Hematopoietic multipotent progenitor cell treated with erythropoietin and hydrocortisone succinate and interleukin-3 and kit ligand, for 8 days (in vitro differentiated cells): ENCODE measurements at regions not wholly inside any gene's neighbourhood (a gene's known extent, or its start where the extent isn't known, plus 50 kb on each side); places are given as distances from the start of the nearest gene placed in this dataset.
"Not testable (repeated sequence)": the region's sequence is repeated elsewhere in the genome, so short reads cannot be mapped to it uniquely, and the experiment has no call there.

Experiments used
- DNase-seq: peaks from one replicate; pipeline ENCODE4 v3.0.0-alpha.2; 2015

DNA sequence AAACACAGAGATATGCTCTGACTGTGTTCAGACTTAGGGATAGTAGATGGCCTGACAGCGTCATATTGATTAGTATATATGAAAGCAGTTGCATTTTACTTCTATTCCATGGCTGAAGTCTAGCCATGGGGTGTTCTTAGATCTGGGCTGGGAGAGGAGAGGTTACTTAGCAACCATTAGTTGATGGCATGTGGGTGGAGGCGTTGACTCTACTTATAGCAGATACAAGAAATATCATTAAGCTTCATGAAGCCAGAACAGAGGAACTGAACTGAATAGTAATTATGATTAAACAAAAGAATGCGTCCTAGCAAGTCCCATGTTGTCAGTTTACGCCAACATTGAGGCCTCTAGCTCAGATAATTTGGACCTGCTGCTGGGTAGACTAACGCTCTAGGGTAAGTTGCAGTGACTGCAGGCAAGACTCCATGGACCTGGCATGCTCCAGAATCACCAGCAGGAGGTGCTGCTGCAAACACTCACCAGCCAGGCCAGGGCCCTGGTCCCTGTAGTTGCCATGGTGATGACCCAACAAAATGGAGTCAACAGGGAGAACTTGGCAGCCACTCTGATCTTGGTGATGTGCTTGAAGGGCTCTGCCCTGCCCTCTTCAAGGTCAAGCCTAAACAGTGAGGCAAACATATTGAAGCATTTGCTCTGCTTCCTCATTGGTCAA is 477.3 kb downstream of the PREX1 start:
- peak; percentile 8 for DNase-seq

DNA sequence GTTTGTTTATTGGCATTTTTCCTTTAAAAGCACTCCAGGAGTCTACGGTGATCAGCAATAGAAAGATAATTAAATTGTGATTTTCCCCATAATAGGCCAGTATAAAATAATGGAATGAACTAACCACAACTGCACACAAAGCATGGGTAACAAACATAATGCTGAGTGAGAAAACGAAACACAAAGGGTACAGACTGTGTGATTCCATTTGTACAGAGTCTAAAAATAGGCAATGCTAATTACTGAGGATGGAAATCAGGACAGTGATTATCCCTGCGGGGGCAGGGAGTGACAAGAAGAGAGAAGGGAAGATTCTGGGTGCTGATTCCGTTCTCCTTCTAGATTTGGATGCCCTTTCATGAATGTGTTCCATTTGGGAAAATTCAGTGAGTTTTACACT is 478.1 kb downstream of the PREX1 start:
- DNase-seq: no peak

DNA sequence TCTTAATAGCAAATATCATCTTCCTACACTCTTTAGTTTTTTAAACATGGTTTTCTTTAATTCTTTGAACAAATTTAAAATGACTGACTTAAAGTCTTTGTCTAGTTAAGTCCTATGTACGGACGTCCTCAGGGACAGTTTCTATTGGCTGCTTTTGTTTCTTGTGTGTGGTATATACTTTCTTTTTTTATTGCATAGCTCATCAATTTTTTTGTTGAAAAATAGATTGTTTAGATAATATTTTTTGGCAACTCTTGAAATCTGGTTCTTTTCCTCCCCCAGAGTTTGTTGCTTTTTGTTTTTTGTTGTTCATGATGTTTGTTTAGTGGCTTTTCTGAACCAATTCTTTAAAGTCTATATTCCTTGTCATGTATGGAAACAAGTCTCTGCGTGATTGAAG is 479.8 kb downstream of the PREX1 start:
- DNase-seq: no peak

DNA sequence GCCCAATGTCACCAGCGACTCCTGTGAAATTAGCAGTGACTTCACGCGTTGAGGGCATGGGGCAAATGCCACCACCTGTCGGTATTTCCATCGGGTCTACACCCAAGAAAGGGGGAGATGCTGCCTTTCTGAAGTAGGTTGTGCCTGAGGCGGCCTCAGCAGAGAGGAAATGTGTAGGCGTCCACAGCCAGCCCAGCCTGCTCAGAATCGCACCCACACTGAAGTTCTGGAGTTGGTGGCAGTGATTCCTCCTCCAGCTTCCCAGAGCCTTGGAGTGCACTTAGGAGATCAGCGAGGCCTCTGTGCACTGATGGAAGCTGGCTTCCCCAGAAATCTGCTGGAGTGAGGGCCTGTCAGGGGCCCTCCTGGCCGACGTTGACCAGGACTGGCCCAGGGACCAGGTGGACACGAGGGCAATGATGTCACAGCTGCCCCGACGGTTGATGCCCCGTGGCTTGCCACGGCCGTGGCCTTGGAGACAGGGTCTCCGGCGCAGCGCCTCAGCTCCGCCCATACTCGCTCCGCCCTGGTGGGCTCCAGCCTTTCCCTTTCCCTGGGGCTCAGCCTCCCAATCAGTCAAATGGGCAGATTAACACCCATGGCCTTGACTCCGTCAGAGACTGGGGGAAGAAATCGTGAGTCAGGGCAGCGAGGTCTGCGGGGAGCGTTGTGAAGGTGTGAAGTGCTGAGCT is 484.8 kb downstream of the PREX1 start:
- DNase-seq: no peak

DNA sequence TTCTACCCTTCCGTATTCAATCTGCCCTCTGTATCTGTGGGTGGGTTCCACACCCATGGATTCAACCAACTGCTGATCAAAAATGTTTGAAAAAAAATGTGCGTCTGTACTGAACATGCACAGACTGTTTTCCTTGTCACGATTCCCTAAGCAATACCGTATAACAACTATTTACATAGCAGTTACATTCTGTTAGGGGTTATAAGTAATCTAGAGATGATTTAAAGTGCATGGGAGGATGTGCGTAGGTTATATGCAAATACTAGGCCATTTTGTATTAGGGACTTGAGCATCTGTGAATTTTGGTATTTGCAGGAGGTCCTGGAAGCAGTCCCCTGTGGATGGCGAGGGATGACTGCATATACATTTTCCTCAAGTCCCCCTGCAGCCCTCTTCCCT is 486.9 kb downstream of the PREX1 start:
- no peak for DNase-seq

DNA sequence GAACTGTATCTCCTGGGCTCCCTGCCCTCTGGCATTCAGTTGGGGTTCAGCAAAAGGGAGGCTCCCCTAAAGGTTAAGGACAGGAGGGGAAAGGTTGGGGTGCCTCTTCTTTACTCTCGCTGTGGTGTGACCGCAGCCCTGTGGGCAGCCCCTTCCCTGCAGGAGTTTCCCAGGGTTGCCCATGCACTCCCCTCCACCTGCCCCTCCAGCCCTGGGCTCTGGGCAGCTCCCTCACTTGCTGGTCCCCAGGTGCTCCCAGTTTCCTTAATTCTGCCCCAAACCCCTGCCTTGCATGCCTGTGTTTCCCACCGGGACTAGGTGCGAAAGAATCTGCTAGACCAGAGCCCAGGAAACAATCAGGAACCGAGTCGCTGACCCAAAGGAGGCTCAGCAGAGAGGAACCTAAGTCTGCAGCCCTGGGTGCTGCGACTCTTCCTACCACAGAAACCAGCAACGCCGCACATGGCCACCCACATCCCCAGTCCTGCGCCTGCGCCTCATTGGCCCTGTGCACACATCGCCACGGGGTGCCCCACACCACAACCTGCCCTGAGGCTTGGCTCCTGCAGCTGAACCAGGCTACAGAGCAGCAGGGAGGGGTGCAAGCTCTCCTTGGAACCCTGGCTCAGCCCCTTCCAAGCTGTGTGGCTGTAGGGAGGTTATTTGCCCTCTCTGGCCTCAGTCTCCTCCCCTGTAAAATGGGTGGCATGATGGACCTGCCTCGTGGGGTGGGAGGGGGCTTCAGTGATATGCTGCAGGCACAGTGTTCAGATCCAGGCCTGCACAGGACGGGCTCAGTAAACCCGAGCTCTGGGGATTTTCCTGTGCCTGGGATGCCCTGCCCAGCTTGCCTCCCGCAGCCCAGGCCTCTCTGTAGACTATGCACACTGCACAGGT is 487.6 kb downstream of the PREX1 start:
- no peak for DNase-seq

DNA sequence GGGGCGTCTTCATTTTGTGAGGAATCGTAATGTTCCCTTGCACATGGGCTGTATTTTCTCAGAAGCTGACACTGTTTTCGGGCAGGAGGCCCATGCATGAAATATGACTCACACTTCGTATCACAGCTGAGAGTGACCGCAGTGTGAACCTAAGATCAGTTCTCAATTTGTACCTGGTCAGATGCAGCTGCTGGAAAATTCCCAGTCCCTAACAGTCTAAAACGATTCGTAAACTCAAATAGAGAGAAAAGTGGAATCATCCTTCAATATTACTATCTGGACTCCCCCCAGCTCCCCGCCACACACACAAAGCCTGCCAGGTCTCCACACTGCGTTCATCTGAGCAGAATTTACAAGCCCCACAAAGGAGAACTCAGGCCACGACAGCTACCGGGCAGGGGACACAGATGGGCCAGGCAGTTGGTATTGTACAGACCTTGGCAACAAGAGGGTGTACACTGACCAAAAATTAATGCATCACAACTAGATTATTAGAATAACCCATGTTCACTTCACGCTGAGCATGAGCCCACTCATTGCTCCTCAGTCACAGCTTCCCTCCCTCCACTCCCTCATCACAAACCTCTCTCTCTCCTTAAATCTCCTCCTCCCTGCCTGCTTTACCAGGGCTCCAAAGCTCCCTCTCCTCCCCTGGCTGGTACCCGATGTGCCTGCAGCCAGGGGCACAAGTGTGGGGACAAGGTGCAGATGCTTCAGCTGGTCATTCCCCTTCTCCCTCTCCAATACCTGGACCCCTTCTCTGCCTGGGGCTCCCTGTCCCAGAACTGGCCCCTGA is 488.4 kb downstream of the PREX1 start:
- no peak for DNase-seq

DNA sequence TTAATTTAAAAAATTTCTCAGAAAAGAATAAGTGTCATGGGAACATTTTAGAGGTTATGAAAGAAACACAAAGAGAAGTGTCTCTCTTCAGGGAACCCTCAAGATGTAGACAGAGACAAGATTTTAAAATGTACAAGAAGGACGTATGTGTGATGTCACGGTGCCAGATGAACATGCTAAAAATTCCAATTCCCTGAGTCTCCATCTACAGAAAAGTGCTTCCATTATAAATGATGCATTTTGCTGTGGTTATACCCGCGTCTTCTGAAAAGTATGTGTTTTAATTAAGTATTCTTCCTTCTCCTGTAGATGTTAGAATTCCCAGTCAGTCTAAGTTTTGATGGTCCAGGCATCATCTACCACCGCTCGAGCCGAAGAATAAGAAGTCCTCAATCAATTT is 489.1 kb downstream of the PREX1 start:
- DNase-seq: no peak

DNA sequence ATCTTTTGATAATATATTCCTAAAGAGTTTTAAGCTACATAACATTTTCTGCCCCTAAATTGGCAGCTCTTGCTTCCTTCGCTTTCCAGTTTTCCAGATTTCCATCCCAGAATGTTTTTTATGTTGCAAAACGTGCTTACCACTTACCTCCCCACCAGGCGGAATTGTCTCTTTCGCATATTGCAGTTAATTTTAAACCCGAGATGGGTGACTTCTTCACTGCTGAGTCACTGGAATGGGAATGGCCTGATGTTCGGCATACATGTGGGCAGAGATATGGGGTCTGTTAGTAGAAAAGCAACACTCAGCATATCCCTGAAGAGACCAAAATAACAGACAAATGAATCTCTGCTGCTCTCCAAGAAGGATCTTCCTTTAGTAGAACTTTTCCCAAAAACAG is 491.2 kb downstream of the PREX1 start:
- DNase-seq: no peak

DNA sequence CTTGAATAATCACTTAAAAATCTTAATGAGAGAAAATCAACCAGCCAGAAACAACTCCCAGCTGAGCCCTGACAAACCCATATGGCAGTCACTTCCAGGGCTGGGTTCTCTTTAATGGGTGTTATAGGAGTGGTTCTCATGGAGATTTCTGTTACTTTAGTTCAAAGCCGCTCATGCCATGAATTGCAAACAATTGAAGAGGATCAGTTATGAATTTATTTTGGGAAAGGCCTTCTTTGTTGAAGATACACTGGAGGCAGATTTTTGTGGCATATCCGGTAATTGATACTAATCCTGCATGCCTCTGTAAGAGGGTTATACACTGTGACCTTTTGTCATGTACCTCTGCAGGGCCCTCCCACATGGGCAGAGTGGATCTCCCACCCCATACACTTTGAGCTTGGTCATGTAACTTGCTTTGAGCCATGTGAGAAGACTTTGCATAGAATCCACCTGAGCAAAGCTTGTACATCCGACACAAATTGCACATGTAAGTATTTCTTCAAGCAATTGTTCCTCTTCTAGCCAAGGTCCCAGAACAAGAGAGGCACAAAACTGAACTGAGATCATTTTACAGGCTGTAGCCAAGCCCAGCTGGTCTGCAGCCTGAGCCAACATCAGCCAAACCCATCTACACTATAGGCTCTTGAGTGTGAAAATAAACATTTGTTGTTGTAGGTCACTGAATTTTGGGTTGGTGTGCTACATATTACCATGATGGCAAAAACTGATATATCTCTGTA is 492.3 kb downstream of the PREX1 start:
- no peak for DNase-seq

DNA sequence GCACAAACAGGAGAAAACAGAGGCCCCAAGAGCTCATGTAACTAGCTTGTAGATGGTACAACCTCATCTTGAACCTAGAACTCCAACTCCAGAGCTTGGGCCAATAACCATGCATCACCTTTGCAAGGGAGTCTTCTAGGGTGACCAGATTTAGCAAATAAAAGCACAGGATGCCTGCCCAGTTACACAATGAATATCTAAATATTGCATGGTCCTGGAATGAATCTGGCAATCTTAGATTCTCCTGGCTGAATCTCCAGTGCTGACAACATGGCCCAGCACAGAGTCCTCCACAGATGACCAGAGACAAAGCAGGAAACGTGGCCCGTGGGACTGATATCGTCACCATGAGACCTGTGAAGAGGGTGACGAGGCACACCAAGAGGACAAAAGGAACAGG is 494.1 kb downstream of the PREX1 start:
- DNase-seq: no peak

DNA sequence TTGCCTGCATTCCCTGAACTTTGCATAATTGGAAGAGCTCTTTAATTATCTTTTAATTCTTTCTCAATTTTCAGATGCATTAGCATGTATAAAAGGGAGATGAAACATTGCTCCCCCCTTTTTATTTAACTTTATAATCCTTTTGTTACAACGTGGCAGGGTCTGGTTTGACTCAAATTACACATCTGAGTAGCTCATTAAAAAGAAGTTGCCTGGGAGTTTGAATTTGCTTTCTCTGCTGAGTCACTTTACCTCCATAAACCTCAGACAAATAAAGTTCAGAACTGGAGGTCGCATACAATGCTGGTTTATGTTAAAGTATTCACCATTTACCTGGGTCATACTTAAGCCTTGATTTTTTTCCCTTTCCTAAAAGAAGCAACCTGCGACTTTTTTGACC is 495.2 kb downstream of the PREX1 start:
- DNase-seq: no peak

DNA sequence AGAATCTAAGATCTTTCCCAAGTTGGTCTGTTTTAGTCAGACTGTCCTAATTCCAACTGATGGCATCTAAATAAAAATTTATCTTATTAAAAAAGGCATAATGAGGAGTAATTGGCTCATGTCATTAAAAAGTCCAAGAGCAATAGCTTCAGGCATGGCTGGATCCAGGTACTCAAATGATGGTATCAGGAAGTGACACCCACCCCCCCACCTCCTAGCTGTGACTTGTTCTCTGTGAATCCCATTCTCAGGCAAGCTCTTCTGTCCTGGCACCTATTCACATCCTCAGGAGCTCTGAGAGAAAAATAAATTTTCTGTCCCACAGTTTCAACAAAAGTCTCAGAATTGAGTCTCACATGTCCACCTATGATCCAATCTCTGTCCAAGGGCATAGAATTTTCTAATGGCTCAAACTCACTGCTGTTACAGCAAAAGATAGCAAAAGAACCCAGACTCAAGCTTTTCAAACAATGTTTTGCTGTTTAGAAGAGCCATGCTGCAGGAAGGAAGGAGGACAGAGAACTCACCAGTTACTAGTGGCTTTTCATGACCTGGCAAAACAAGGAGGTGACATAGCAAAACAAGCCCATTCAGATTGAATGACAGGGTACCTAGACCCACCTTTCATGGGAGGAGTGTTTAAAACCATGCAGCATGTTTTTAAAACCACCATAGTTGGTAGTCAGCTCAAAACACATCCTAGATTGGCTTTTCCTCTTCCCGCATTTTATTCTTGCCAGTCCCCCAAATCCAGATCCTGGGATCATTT is 496.1 kb downstream of the PREX1 start:
- DNase-seq: no peak

DNA sequence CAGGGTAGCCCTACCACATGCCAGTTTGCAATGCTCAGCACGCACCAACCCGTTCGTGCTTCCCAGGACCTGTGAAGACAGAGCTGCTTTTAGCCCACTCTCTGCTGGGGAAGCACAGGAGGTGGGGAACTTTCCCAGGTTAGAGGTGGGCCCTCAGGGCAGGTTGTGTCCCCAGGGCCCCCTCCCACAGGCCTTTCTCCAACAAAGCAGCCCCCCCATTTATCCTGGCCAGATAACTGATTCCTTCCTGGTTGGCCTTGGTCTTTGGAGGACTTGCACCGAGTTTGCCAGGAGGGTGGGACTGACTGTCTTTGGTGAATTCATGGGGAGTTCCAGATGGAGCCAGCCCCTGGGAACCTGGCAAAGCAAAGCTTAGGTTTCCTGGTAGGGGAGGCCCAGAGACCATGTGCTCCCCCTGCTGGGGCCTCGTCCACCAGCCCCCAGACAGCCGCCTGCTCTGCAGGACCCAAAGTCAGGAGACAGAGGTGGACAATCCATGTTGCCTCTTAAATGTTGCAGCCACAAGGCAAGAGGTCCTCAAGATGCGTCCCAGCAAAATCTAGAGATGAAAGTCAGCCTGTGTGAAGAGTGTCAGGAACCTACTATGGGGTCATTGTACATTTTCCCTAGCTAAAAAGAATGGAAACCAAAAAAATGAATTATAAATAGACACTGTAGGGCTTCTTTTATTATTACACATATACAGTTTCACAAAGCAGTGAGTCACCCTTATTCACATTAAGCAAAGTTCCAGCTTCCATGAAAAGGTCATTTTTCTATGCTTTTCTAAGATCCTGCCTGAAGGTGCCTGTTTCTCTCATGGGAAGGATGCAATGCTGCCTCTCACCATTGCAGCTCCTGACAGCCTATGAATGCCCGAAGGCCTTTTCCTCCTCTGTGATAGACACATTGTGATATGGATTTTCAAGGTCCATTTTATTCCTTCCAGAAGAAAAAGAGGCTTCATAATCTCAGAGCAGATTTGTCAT is 497.8 kb downstream of the PREX1 start:
- DNase-seq: no peak

DNA sequence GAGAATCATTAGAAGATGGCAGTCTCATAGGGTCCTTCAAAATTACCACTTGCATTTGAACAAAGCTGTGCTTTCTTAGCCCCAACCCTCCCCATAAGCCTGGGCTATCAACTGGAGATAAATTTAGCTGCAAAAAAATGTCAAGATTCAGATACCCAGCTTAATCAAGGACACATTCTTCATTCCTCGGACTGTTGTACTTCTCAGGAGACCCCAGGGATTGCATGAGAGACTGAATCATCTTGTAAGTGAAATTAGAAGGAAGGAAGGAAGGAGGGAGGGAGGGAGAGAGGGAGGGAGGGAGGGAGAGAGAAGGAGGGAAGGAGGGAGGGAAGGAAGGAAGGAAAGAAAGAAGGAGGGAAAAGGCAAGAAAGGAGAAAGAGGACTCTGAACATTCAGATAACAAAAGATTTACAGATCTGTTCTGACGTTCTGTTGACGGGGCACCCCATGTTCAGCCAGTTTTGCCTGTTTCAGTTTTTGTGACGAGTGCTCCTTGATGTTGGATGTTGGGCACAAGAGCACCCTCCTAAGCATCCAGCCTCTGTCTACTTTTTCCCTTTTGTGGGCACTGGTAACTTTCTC is 498.7 kb downstream of the PREX1 start:
- DNase-seq: no peak

DNA sequence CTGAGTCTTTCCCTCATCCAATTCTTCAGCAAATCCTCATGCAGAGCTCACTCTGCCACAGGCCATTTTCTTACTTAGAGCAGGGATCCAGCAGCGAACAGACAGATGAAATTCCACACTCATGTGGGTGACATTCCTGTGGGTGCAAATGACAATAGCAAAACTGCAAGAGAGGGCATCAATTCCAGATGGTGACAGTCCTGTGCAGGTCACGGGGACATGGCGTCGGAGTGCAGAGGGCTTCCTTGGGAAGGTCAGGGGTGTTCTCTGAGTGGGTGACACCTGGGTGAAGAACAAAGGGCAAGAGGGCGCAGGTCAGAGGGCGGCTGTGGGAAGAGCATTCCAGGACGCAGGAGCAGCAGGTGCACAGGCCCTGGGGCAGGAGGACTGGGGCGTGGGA is 500.0 kb downstream of the PREX1 start:
- not testable (repeated sequence) for DNase-seq

DNA sequence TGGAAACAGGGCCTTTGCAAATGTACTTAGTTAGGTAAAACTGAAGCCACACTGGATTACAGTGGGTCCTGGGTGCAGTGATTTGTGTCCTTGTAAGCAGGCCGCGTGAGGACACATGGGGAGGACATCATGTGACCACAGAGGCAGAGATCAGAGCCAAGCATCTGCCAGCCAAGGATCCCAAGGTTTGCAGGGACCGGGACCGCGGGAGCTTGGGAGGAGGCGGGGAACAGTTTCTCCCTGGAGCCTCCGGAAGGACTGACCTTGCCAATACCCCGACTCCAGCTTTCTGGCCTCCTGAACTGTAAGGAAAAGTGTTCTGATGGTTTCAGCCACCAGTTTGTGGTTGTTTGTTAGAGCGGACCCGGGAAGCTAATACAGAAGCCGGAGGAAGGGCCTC is 500.9 kb downstream of the PREX1 start:
- no peak for DNase-seq

DNA sequence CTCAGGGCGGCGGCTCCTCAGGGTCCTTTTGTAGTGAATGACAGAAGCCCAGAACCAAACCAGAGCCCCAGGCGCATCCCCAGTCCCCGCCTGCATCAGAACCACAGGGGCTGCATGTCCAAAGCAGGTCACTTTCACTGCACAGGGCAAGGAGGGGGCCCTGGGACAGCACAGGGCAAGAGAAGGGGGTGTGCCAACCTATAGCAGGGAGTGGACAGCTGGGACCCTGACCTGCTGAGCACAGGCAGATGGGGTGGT is 501.4 kb downstream of the PREX1 start:
- DNase-seq: no peak

DNA sequence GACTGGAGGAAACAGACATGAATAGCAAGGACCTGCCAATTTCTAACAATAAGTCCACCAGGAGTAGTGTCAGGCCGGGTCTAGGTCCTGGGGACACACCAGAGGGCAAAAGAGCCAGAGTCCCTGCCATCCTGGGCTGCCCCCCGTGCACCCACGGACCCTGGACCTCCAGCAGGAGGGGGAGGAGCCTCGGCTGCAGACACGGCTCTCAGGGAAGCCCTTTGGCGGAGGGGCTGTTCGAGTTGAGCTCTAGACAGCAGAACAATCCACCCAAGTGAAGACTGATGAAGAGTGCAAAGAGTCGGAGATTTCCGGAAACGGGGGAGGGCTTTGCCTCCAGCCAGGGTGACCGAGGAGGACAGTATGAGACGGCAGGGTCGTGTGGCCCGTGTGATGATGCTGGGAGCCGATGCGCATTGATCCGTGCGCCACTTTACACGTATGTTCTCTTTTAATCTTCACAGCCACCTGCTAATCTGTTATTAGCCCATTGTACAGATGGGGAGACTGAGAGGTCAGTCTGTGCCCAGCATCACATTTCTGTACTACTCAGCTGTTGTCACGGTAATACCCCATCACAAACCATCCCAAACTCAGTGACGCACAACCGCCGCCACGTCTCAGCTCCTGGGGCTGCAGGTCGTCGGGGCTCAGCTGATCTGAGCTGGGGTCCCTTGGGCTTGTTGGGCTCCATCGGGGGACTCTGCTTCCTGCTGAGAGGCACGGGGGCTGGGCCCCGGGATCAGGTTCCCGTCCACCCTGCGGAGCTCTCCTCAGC is 502.0 kb downstream of the PREX1 start:
- no peak for DNase-seq
